VCaP (cell line): ENCODE measurements at regions not wholly inside any gene's neighbourhood (a gene's known extent, or its start where the extent isn't known, plus 50 kb on each side); places are given as distances from the start of the nearest gene placed in this dataset.

Experiments used
- H3K27ac ChIP-seq: fragments of 450-650 bp; 2 replicates; pipeline ENCODE4 v1.5.1; 2017
- TF ChIP-seq, protein P1 (sequence below): fragments of 450-650 bp; conservative IDR thresholded peaks from 2 replicates; pipeline ENCODE4 v1.5.1; 2017; ENCODE audit warnings: mild to moderate bottlenecking, moderate library complexity

DNA sequence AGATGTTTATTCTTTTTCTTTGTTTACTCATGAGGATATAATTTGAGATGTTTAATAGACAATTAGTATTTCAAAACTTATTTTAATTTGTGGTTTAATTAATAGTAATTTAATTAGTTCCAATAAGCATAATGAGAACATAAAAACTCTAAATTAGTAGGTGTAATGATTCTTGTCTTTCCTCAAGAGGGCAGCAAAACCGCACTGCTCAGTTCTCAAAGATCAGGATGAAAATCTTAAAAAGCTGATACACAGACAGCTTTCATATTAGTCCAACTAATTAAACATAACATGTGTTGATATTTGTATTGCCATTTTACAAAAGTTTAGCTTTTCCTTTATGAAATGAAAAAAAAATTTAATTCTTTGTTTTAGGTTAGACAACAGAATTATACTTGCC is 106.7 kb upstream of the C21orf91 start:
- no peak overlapping the region for H3K27ac ChIP-seq
- TF ChIP-seq, protein P1, sequence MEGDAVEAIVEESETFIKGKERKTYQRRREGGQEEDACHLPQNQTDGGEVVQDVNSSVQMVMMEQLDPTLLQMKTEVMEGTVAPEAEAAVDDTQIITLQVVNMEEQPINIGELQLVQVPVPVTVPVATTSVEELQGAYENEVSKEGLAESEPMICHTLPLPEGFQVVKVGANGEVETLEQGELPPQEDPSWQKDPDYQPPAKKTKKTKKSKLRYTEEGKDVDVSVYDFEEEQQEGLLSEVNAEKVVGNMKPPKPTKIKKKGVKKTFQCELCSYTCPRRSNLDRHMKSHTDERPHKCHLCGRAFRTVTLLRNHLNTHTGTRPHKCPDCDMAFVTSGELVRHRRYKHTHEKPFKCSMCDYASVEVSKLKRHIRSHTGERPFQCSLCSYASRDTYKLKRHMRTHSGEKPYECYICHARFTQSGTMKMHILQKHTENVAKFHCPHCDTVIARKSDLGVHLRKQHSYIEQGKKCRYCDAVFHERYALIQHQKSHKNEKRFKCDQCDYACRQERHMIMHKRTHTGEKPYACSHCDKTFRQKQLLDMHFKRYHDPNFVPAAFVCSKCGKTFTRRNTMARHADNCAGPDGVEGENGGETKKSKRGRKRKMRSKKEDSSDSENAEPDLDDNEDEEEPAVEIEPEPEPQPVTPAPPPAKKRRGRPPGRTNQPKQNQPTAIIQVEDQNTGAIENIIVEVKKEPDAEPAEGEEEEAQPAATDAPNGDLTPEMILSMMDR = peak; percentile 99

DNA sequence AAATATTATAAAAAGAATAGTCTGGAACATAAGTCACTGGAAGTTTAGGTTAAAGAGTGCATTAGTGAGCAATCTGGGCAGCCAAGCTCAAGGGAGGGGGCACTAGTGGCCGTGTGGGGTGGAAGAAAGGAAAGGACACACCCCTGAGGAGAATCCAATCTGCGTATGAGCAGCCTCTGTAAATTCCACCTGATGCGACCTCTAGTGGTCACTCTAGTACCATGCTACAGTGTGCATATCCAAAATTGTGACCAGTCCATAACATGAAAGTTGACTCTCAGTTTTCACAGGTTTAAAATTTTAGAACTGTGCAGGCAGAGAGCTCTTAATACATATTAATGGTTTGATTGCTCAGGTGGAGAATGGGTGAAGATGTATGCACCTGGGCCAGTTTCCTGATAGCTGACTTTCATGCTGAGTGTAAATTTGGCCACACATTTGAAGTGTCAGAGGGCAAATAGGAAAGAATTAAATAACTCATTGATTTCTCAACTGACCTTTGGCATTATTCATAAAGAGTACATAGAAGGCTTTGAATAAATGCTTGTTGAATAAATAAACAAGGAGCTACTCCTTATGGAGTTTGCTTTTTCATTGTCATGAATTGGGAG is 105.9 kb upstream of the C21orf91 start:
- no peak overlapping the region for H3K27ac ChIP-seq
- TF ChIP-seq, protein P1 = peak; percentile 98

- TF ChIP-seq, protein P1 = no peak
- H3K27ac ChIP-seq = no peak overlapping the region
Measured at GRCh38 chr21:17921579-17922530, 102.7 kb upstream of the C21orf91 start.

- TF ChIP-seq, protein P1 = no peak
Measured at GRCh38 chr21:17915976-17916375, 96.8 kb upstream of the C21orf91 start.

GRCh38 chr21:17911628-17912027 is 92.5 kb upstream of the C21orf91 start:
- no peak overlapping the region for H3K27ac ChIP-seq
- TF ChIP-seq, protein P1 = no peak

More at GRCh38 chr21:17915976-17916375, 96.8 kb upstream of the C21orf91 start:
- H3K27ac ChIP-seq = no peak overlapping the region

- TF ChIP-seq, protein P1 = no peak
- no peak overlapping the region for H3K27ac ChIP-seq
Measured at GRCh38 chr21:17903929-17904639, 84.9 kb upstream of the C21orf91 start.
